Naive thymus-derived CD8-positive, alpha-beta T cell (primary cell): ENCODE measurements at regions not wholly inside any gene's neighbourhood (a gene's known extent, or its start where the extent isn't known, plus 50 kb on each side); places are given as distances from the start of the nearest gene placed in this dataset.

Experiments used
- ATAC-seq, 2 donors: fragments of 150-1000 bp; cut with Tn5 transposase in 1 of 2; sonication (Bioruptor Pico), chemical (Tn5 transposase) in 1 of 2; 1 replicate in 1 of 2; 2 replicates in 1 of 2; pipeline ENCODE4 v1.10.0; 2021; ENCODE audit warnings: mild to moderate bottlenecking in 2 of 2, moderate library complexity in 2 of 2
- POLR2A ChIA-PET: fragments of 350-600 bp; sonication (Branson Sonifier 250); formaldehyde crosslinking; loops from one replicate; lab custom pipeline; 2021; ENCODE audit warnings: antibody characterized with exemption; lab: Charles Lee
- DNase-seq, 10 donors: peaks; one replicate each; pipeline versions ENCODE4 v3.0.0 to v3.0.0-alpha.2; 2020 to 2022
- H3K27ac Mint-ChIP-seq, 10 donors: one replicate each; pipeline ENCODE4 v1.8.0; 2020 to 2022; ENCODE audit warnings: mild to moderate bottlenecking in 10 of 10, mixed read lengths in 10 of 10, moderate library complexity in 4 of 10, inconsistent platforms in 1 of 10
- H3K27me3 Mint-ChIP-seq, 5 donors: one replicate each; pipeline ENCODE4 v1.8.0; 2021 to 2022; ENCODE audit warnings: mixed read lengths in 5 of 5
- H3K36me3 Mint-ChIP-seq, 3 donors: one replicate each; pipeline ENCODE4 v1.8.0; 2020 to 2022; ENCODE audit warnings: mixed read lengths in 3 of 3, mild to moderate bottlenecking in 2 of 3, inconsistent platforms in 1 of 3
- H3K4me1 Mint-ChIP-seq, 4 donors: one replicate each; pipeline ENCODE4 v1.8.0; 2021 to 2022; ENCODE audit warnings: mixed read lengths in 4 of 4
- H3K4me3 Mint-ChIP-seq, 10 donors: one replicate each; pipeline ENCODE4 v1.8.0; 2020 to 2022; ENCODE audit warnings: mild to moderate bottlenecking in 10 of 10, mixed read lengths in 10 of 10, moderate library complexity in 6 of 10, inconsistent platforms in 1 of 10
- H3K9me3 Mint-ChIP-seq, 9 donors: one replicate each; pipeline ENCODE4 v1.8.0; 2020 to 2022; ENCODE audit warnings: mixed read lengths in 9 of 9, mild to moderate bottlenecking in 3 of 9, inconsistent platforms in 1 of 9, moderate library complexity in 1 of 9

- no peaks in the 10 kb centered on the region for H3K4me1 Mint-ChIP-seq
- H3K27ac Mint-ChIP-seq = no peak overlapping the region
- H3K27me3 Mint-ChIP-seq = no peaks in the 10 kb centered on the region
- DNase-seq = no peak
- POLR2A ChIA-PET = no interaction called here
- no peak for ATAC-seq
- H3K4me3 Mint-ChIP-seq = no peak overlapping the region
- H3K36me3 Mint-ChIP-seq = no peaks in the 10 kb centered on the region
- H3K9me3 Mint-ChIP-seq = peaks cover 8 to 39% (median 25%) of the 10 kb centered on the region in 9 donors
Observed at GRCh38 chr2:13616616-13617015, 899.9 kb downstream of the TRIB2 start.

- no peaks in the 10 kb centered on the region for H3K4me1 Mint-ChIP-seq
- POLR2A ChIA-PET = no interaction called here
- H3K27ac Mint-ChIP-seq = no peak overlapping the region
- DNase-seq (no peak), ATAC-seq (no peak)
- H3K9me3 Mint-ChIP-seq = peaks cover 0 to 13% (median 5%) of the 10 kb centered on the region in 9 donors
- H3K27me3 Mint-ChIP-seq = no peaks in the 10 kb centered on the region
- H3K4me3 Mint-ChIP-seq = no peak overlapping the region
- no peaks in the 10 kb centered on the region for H3K36me3 Mint-ChIP-seq
Observed at GRCh38 chr2:13628122-13628521, 911.4 kb downstream of the TRIB2 start.

GRCh38 chr2:13638181-13638580 is 921.4 kb downstream of the TRIB2 start:
- H3K27ac Mint-ChIP-seq = no peak overlapping the region
- peaks cover 0 to 15% (median 4%) of the 10 kb centered on the region in 9 donors for H3K9me3 Mint-ChIP-seq
- H3K27me3 Mint-ChIP-seq = no peaks in the 10 kb centered on the region
- no peaks in the 10 kb centered on the region for H3K4me1 Mint-ChIP-seq
- DNase-seq = no peak
- POLR2A ChIA-PET = no interaction called here
- no peak overlapping the region for H3K4me3 Mint-ChIP-seq
- no peak for ATAC-seq
- no peaks in the 10 kb centered on the region for H3K36me3 Mint-ChIP-seq

GRCh38 chr2:13649918-13650317 is 933.2 kb downstream of the TRIB2 start:
- no peak overlapping the region for H3K4me3 Mint-ChIP-seq
- no peaks in the 10 kb centered on the region for H3K36me3 Mint-ChIP-seq
- no peak overlapping the region for H3K27ac Mint-ChIP-seq
- no peaks in the 10 kb centered on the region for H3K4me1 Mint-ChIP-seq
- peaks cover 0 to 32% (median 13%) of the 10 kb centered on the region in 9 donors for H3K9me3 Mint-ChIP-seq
- ATAC-seq (no peak), DNase-seq (no peak)
- POLR2A ChIA-PET = no interaction called here
- no peaks in the 10 kb centered on the region for H3K27me3 Mint-ChIP-seq

DNA sequence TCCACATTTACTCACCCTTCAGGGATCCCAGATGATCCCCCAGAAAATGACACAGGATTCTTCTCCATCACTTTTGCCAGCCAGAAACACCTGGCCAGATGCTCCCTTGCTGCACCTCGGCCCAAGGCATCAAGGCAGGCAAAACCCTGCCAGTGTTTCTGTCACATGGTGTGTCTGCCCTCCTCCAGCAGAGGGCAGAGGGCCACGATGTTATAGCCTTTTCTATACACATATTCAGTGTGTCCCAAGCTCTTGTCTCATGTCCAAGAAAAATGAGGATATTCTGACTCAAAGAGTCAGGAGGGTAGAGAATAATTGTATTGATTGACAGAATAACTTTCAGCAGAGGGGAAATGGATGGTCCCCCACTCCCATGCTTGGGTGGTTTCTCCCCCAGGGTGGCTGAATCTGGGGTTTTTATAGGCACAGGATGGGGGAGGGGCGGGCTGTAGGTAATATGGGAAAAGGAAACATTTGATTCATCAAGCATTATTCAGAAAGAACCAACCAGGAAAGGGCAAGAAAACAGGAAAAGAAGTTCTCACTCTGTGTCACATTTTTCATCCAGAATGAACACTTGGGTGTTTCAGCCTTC is 933.9 kb downstream of the TRIB2 start:
- H3K9me3 Mint-ChIP-seq = peaks cover 0 to 32% (median 13%) of the 10 kb centered on the region in 9 donors
- no peak overlapping the region for H3K4me3 Mint-ChIP-seq
- ATAC-seq (no peak), DNase-seq (no peak)
- POLR2A ChIA-PET = no interaction called here
- no peaks in the 10 kb centered on the region for H3K27me3 Mint-ChIP-seq
- no peak overlapping the region for H3K27ac Mint-ChIP-seq
- no peaks in the 10 kb centered on the region for H3K4me1 Mint-ChIP-seq
- H3K36me3 Mint-ChIP-seq = no peaks in the 10 kb centered on the region

GRCh38 chr2:13651684-13652131 is 935.0 kb downstream of the TRIB2 start:
- DNase-seq (no peak), ATAC-seq (no peak)
- no peaks in the 10 kb centered on the region for H3K27me3 Mint-ChIP-seq
- no peak overlapping the region for H3K4me3 Mint-ChIP-seq
- H3K4me1 Mint-ChIP-seq = no peaks in the 10 kb centered on the region
- no peak overlapping the region for H3K27ac Mint-ChIP-seq
- H3K36me3 Mint-ChIP-seq = no peaks in the 10 kb centered on the region
- peaks cover 0 to 26% (median 11%) of the 10 kb centered on the region in 9 donors for H3K9me3 Mint-ChIP-seq
- POLR2A ChIA-PET = no interaction called here

DNA sequence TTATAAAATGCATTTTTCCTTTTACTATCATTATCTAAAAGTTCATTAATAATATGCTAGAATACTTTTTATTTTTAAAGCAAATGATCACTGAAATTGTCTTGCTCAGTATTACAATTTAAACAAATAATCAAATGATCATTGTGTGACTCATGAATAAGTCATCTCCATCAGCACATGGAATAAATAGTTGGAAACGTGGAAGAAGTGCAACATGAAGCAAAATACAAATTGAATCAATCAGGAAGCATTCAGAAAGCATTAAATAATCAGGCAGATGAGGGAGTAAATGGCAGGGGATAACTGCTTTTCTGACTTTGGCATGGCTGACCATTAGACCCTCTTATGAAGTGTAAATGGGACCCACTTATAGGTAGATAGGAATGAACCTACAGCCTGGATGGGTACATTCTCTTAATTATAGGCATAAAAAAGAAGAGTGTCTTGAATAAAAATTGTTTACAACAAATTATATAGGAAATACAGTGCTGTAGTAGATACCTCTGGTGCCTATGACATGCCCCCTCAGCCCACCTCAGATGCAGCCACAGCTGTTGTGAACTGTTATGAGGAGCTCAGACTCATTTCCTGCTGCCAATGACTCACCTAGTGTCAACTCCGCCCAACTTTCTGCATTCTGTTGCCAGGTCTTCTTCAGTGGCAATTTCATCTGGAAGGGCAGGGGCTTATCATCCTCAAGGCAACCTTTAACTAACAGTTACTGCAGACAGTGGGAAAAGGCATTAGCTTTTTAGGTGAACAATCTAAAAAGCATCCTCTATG is 936.0 kb downstream of the TRIB2 start:
- ATAC-seq = no peak

DNA sequence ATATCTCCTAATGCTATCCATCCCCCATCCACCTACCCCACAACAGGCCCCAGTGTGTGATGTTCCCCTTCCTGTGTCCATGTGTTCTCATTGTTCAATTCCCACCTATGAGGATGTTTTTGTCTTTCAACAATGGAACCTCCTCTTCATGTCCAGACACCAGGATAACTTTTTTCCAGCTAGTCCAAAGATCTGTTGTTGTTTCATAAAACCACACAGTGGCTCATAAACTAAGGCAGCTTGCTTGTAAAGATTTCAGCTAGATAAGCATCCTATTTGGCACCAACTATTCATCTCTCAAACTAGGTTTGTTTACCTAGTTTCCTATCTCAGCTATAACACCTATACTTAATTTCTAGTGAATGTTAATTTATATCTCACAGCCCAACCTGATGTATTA is 937.7 kb downstream of the TRIB2 start:
- Mint-ChIP-seq H3K36me3 (no peaks in the 10 kb centered on the region), H3K4me1 (no peaks in the 10 kb centered on the region), H3K9me3 (peaks cover 0 to 21% (median 10%) of the 10 kb centered on the region in 9 donors), H3K27me3 (no peaks in the 10 kb centered on the region), H3K4me3 (no peak overlapping the region), H3K27ac (no peak overlapping the region)
- POLR2A ChIA-PET = no interaction called here
- DNase-seq = no peak
- no peak for ATAC-seq

More for the DNA sequence above, 936.0 kb downstream of the TRIB2 start:
- Mint-ChIP-seq H3K36me3 (no peaks in the 10 kb centered on the region), H3K27me3 (no peaks in the 10 kb centered on the region), H3K27ac (no peak overlapping the region), H3K4me1 (no peaks in the 10 kb centered on the region), H3K9me3 (peaks cover 0 to 22% (median 11%) of the 10 kb centered on the region in 9 donors), H3K4me3 (no peak overlapping the region)
- POLR2A ChIA-PET = no interaction called here
- DNase-seq = no peak

- POLR2A ChIA-PET = no interaction called here
Observed at GRCh38 chr2:13660231-13660630, 943.5 kb downstream of the TRIB2 start.

GRCh38 chr2:13662055-13662454 is 945.3 kb downstream of the TRIB2 start:
- ATAC-seq = no peak
- Mint-ChIP-seq H3K27ac (no peak overlapping the region), H3K27me3 (no peaks in the 10 kb centered on the region), H3K4me3 (no peak overlapping the region), H3K36me3 (no peaks in the 10 kb centered on the region), H3K9me3 (peaks cover 0 to 12% (median 7%) of the 10 kb centered on the region in 9 donors), H3K4me1 (no peaks in the 10 kb centered on the region)
- POLR2A ChIA-PET = no interaction called here
- DNase-seq = no peak

More at GRCh38 chr2:13660231-13660630, 943.5 kb downstream of the TRIB2 start:
- Mint-ChIP-seq H3K9me3 (peaks cover 0 to 12% (median 8%) of the 10 kb centered on the region in 9 donors), H3K27me3 (no peaks in the 10 kb centered on the region), H3K36me3 (no peaks in the 10 kb centered on the region), H3K27ac (no peak overlapping the region), H3K4me1 (no peaks in the 10 kb centered on the region), H3K4me3 (no peak overlapping the region)
- DNase-seq = no peak
- ATAC-seq = no peak

GRCh38 chr2:13666582-13667414 is 950.1 kb downstream of the TRIB2 start:
- Mint-ChIP-seq H3K9me3 (peaks cover 0 to 19% (median 5%) of the 10 kb centered on the region in 9 donors), H3K4me3 (no peak overlapping the region), H3K27ac (no peak overlapping the region), H3K4me1 (no peaks in the 10 kb centered on the region), H3K27me3 (no peaks in the 10 kb centered on the region), H3K36me3 (no peaks in the 10 kb centered on the region)
- ATAC-seq (no peak), DNase-seq (no peak)
- POLR2A ChIA-PET = no interaction called here

DNA sequence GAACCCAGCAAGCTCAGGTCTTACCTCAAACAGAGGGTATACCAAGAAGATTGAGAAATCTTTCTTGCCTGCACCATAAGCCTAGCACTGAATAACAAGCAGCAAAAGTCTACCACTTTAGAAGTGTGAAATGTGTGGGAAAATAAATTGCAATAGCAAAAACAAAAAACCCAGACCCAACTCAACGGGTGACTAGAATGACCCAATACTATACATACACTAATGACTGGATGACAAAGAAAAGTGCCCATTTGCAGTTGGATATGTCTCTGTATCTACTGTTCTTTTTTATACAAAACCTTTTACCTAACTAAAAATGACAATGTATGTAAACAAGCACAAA is 950.6 kb downstream of the TRIB2 start:
- H3K27ac Mint-ChIP-seq = no peak overlapping the region
- no peak overlapping the region for H3K4me3 Mint-ChIP-seq
- no peaks in the 10 kb centered on the region for H3K4me1 Mint-ChIP-seq
- peaks cover 0 to 19% (median 7%) of the 10 kb centered on the region in 9 donors for H3K9me3 Mint-ChIP-seq
- ATAC-seq (no peak), DNase-seq (no peak)
- no peaks in the 10 kb centered on the region for H3K27me3 Mint-ChIP-seq
- H3K36me3 Mint-ChIP-seq = no peaks in the 10 kb centered on the region
- POLR2A ChIA-PET = no interaction called here

DNA sequence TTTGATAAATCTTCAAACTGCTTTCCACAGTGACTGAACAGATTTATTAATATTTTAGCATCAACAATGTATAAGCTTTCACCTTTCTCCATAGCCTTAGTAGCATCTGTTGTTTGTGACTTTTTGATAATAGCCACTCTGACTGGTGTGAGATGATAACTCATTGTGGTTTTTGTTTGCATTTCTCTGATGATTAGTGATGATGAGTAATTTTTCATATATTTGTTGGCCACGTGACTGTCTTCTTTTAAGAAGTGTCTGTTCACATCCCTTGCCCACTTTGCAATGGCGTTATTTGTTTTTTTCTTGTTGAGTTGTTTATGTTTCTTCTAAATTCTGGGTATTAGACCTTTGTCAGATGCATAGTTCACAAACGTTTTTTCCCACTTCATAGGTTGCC is 952.9 kb downstream of the TRIB2 start:
- DNase-seq (no peak), ATAC-seq (no peak)
- H3K9me3 Mint-ChIP-seq = peaks cover 0 to 16% (median 4%) of the 10 kb centered on the region in 9 donors
- H3K36me3 Mint-ChIP-seq = no peaks in the 10 kb centered on the region
- H3K27me3 Mint-ChIP-seq = no peaks in the 10 kb centered on the region
- POLR2A ChIA-PET = no interaction called here
- no peaks in the 10 kb centered on the region for H3K4me1 Mint-ChIP-seq
- no peak overlapping the region for H3K27ac Mint-ChIP-seq
- H3K4me3 Mint-ChIP-seq = no peak overlapping the region
